SK-N-SH (cell line): ENCODE measurements at regions not wholly inside any gene's neighbourhood (a gene's known extent, or its start where the extent isn't known, plus 50 kb on each side); places are given as distances from the start of the nearest gene placed in this dataset.
A peak's percentile ranks its signal among the peaks of the same experiment; 100 is the strongest.

Experiments used
- CTCF ChIA-PET: fragments of 300-600, 350-600 bp; formaldehyde crosslinking; extraction: SDS; loops from one replicate; lab custom pipeline; 2021; lab: Yijun Ruan, JAX
- POLR2A ChIA-PET: fragments of 350-600 bp; sonication (Branson Sonifier 250); formaldehyde crosslinking; extraction: SDS; loops from one replicate; lab custom pipeline; 2020; ENCODE audit warnings: antibody characterized with exemption, inconsistent platforms; lab: Yijun Ruan, JAX
- DNase-seq: peaks from one replicate; pipeline ENCODE4 v3.0.0; 2012
- H2AFZ ChIP-seq: fragments of 200-600 bp; sonication (generic); 2 replicates; pipeline ENCODE4 v1.8.1; 2016; ENCODE audit warnings: antibody characterized with exemption, mild to moderate bottlenecking, low read depth
- H3F3A ChIP-seq: fragments of 200-600 bp; sonication (generic); replicated peaks from 2 replicates; pipeline ENCODE3; 2016; ENCODE audit warnings: antibody characterized with exemption, mild to moderate bottlenecking; ENCODE audit not compliant: insufficient read depth
- H3K27ac ChIP-seq, 2 experiments: fragments of 200-500 bp in 1 of 2; fragments of 200-600 bp in 1 of 2; sonication (Bioruptor generic) in 1 of 2; sonication (generic), shearing (Covaris generic) in 1 of 2; 2 replicates each; pipeline versions ENCODE4 v1.5.1 to v1.6.1; 2014 to 2016; ENCODE audit warnings: low read depth in 2 of 2, inconsistent platforms in 1 of 2, low read length in 1 of 2, mild to moderate bottlenecking in 1 of 2, mixed read lengths in 1 of 2
- H3K27me3 ChIP-seq: fragments of 200-600 bp; sonication (generic), shearing (Covaris generic); 2 replicates; pipeline ENCODE4 v1.6.1; 2016; ENCODE audit warnings: mixed run types; ENCODE audit not compliant: insufficient read depth
- H3K36me3 ChIP-seq, 2 experiments: fragments of 200-500 bp in 1 of 2; fragments of 200-600 bp in 1 of 2; sonication (Bioruptor generic) in 1 of 2; sonication (generic) in 1 of 2; replicated peaks in 1 of 2; 2 replicates each; pipeline versions ENCODE3 to v1.5.1; 2014 to 2016; ENCODE audit warnings: low read length in 1 of 2, mild to moderate bottlenecking in 1 of 2; ENCODE audit not compliant: insufficient read depth in 2 of 2, control insufficient read depth in 1 of 2
- H3K4me1 ChIP-seq, 2 experiments: fragments of 200-500 bp in 1 of 2; fragments of 200-600 bp in 1 of 2; sonication (Bioruptor generic) in 1 of 2; sonication (generic), shearing (Covaris generic) in 1 of 2; 2 replicates each; pipeline versions ENCODE4 v1.5.1 to v1.6.1; 2014 to 2016; ENCODE audit warnings: low read depth in 1 of 2, low read length in 1 of 2, mixed run types in 1 of 2; ENCODE audit not compliant: insufficient read depth in 2 of 2, control insufficient read depth in 1 of 2
- H3K4me2 ChIP-seq: fragments of 200-600 bp; sonication (generic), shearing (Covaris generic); 2 replicates; pipeline ENCODE4 v1.6.1; 2017; ENCODE audit warnings: mixed run types
- H3K4me3 ChIP-seq, 2 experiments: fragments of 200-500 bp in 1 of 2; fragments of 200-600 bp in 1 of 2; sonication (Bioruptor generic) in 1 of 2; sonication (generic), shearing (Covaris generic) in 1 of 2; 2 replicates each; pipeline versions ENCODE4 v1.5.1 to v1.8.1; 2014 to 2016; ENCODE audit warnings: low read depth in 2 of 2, inconsistent platforms in 1 of 2, low read length in 1 of 2, mild to moderate bottlenecking in 1 of 2, mixed read lengths in 1 of 2, moderate library complexity in 1 of 2
- H3K79me2 ChIP-seq: fragments of 200-600 bp; sonication (generic); 2 replicates; pipeline ENCODE4 v1.8.1; 2017; ENCODE audit warnings: mild to moderate bottlenecking; ENCODE audit not compliant: insufficient read depth
- H3K9ac ChIP-seq: fragments of 200-600 bp; sonication (generic); 2 replicates; pipeline ENCODE4 v1.6.1; 2017; ENCODE audit warnings: mixed run types
- H3K9me2 ChIP-seq: fragments of 200-600 bp; sonication (generic); 2 replicates; pipeline ENCODE4 v1.6.1; 2017; ENCODE audit warnings: mixed run types
- H3K9me3 ChIP-seq: fragments of 200-600 bp; sonication (generic); 2 replicates; pipeline ENCODE4 v1.6.1; 2017; ENCODE audit warnings: mixed run types, mild to moderate bottlenecking, moderate library complexity
- H4K20me1 ChIP-seq: fragments of 200-600 bp; sonication (generic); 2 replicates; pipeline ENCODE4 v1.6.1; 2017; ENCODE audit warnings: mild to moderate bottlenecking, mixed run types; ENCODE audit not compliant: insufficient read depth
- CHD2 ChIP-seq: fragments of 150-350 bp; IDR thresholded peaks from 2 replicates; pipeline ENCODE4 v1.6.1; 2018; ENCODE audit warnings: low read length; ENCODE audit not compliant: partially characterized antibody
- EZH2phosphoT487 ChIP-seq: fragments of 200-600 bp; sonication (generic); IDR thresholded peaks from 2 replicates; pipeline ENCODE4 v1.6.1; 2017; ENCODE audit warnings: low read depth, mixed run types, mild to moderate bottlenecking, antibody characterized with exemption, moderate library complexity, borderline replicate concordance
- FOSL2 ChIP-seq: IDR thresholded peaks from 2 replicates; pipeline ENCODE4 v1.4.0; 2012; ENCODE audit warnings: low read depth, mild to moderate bottlenecking, moderate library complexity, borderline replicate concordance
- FOXJ3 ChIP-seq: sonication (generic); formaldehyde crosslinking; IDR thresholded peaks from 2 replicates; pipeline ENCODE4 v1.5.1; 2020; ENCODE audit warnings: mild to moderate bottlenecking, missing genetic modification reagents
- FOXM1 ChIP-seq: IDR thresholded peaks from 2 replicates; pipeline ENCODE4 v1.4.0; 2012; ENCODE audit warnings: low read depth, mild to moderate bottlenecking
- GABPA ChIP-seq: IDR thresholded peaks from 2 replicates; pipeline ENCODE4 v1.4.0; 2012; ENCODE audit warnings: low read depth, mild to moderate bottlenecking
- GATA2 ChIP-seq: sonication (generic); formaldehyde crosslinking; IDR thresholded peaks from 2 replicates; pipeline ENCODE4 v1.5.0; 2020; ENCODE audit warnings: mild to moderate bottlenecking, missing genetic modification reagents
- MEF2A ChIP-seq: IDR thresholded peaks from 2 replicates; pipeline ENCODE4 v1.4.0; 2012; ENCODE audit warnings: low read depth, borderline replicate concordance
- MXI1 ChIP-seq: IDR thresholded peaks from 2 replicates; pipeline ENCODE4 v1.6.1; 2012; ENCODE audit warnings: mild to moderate bottlenecking, low read depth, low read length, improper control_type of control experiment
- RAD21 ChIP-seq: IDR thresholded peaks from 2 replicates; pipeline ENCODE4 v1.6.1; 2012; ENCODE audit warnings: mild to moderate bottlenecking, low read length
- RFX5 ChIP-seq: IDR thresholded peaks from 2 replicates; pipeline ENCODE4 v1.6.1; 2012; ENCODE audit warnings: mild to moderate bottlenecking, improper control_type of control experiment, low read length
- TEAD4 ChIP-seq: IDR thresholded peaks from 2 replicates; pipeline ENCODE4 v1.4.0; 2012; ENCODE audit warnings: mild to moderate bottlenecking, borderline replicate concordance; ENCODE audit not compliant: insufficient read depth
- WGBS: methylation state at CpG from one replicate; pipeline ENCODE4 v1.1.6; 2017; ENCODE audit warnings: low lambda C conversion rate; 5-methylcytosine and 5-hydroxymethylcytosine counted together
- TF ChIP-seq, protein P1 (sequence below): IDR thresholded peaks from 2 replicates; pipeline ENCODE4; 2012
- TF ChIP-seq, protein P2 (sequence below): fragments of 200-600 bp; sonication (generic); IDR thresholded peaks from 2 replicates; pipeline ENCODE4 v1.6.1; 2017; ENCODE audit warnings: antibody characterized with exemption, mild to moderate bottlenecking, moderate library complexity
- TF ChIP-seq, protein P3 (sequence below): IDR thresholded peaks from 2 replicates; pipeline ENCODE4 v1.6.1; 2012; ENCODE audit warnings: mild to moderate bottlenecking, low read depth, low read length, moderate library complexity
- TF ChIP-seq, protein P4 (sequence below): fragments of 150-350 bp; IDR thresholded peaks from 2 replicates; pipeline ENCODE4 v1.6.1; 2016; ENCODE audit warnings: mild to moderate bottlenecking, low read depth, low read length
- TF ChIP-seq, protein P5 (sequence below): IDR thresholded peaks from 2 replicates; pipeline ENCODE4 v1.4.0; 2012; ENCODE audit warnings: low read depth
- TF ChIP-seq, protein P6 (sequence below): IDR thresholded peaks from 2 replicates; pipeline ENCODE4 v1.4.0; 2012; ENCODE audit warnings: low read depth, borderline replicate concordance

DNA sequence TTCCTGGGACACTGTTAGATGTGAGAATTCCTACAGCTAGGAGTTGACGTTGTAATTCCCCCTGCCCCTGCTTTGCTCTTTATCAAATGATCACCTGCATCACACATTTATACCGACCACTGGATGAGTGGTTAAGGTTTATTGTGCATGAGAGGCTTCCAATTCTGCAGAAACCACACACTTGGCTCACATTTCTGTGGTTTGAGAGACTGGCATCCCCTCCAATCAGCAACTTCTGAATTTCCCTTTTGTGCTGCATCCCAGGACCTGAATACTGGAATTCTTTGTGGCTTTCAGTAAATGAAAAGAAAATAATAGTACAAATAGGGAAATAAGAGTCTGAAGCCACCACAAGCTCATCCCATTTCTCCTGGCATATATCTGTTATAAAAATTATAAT lies 628.7 kb upstream of the PIK3C3 start:
- H3K9me2 ChIP-seq, result no peaks in the 10 kb centered on the region
- 48% methylated on average over 2 of the region's 2 CpGs for WGBS
- no peaks in the 10 kb centered on the region for H3K79me2 ChIP-seq
- no peak overlapping the region for H3K27ac ChIP-seq
- no peak for DNase-seq
- H2AFZ ChIP-seq, result no peak overlapping the region
- H3K4me1 ChIP-seq, result peaks cover 0 to 2% of the 10 kb centered on the region in 2 experiments; a peak in 1 of 4 replicates
- H3K9ac ChIP-seq, result no peak overlapping the region
- H3K9me3 ChIP-seq, result no peaks in the 10 kb centered on the region
- H3F3A ChIP-seq, result peaks cover 7% of the 10 kb centered on the region
- H3K36me3 ChIP-seq, result no peaks in the 10 kb centered on the region
- H3K4me3 ChIP-seq, result no peak overlapping the region
- POLR2A ChIA-PET, result no interaction called here
- CTCF ChIA-PET, result no interaction called here
- H4K20me1 ChIP-seq, result no peaks in the 10 kb centered on the region
- no peaks in the 10 kb centered on the region for H3K27me3 ChIP-seq
- no peak overlapping the region for H3K4me2 ChIP-seq
- no peak for TF ChIP-seq MXI1
- TF ChIP-seq, protein P1, sequence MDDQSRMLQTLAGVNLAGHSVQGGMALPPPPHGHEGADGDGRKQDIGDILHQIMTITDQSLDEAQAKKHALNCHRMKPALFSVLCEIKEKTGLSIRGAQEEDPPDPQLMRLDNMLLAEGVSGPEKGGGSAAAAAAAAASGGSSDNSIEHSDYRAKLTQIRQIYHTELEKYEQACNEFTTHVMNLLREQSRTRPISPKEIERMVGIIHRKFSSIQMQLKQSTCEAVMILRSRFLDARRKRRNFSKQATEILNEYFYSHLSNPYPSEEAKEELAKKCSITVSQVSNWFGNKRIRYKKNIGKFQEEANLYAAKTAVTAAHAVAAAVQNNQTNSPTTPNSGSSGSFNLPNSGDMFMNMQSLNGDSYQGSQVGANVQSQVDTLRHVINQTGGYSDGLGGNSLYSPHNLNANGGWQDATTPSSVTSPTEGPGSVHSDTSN, result peak; percentile 57

DNA sequence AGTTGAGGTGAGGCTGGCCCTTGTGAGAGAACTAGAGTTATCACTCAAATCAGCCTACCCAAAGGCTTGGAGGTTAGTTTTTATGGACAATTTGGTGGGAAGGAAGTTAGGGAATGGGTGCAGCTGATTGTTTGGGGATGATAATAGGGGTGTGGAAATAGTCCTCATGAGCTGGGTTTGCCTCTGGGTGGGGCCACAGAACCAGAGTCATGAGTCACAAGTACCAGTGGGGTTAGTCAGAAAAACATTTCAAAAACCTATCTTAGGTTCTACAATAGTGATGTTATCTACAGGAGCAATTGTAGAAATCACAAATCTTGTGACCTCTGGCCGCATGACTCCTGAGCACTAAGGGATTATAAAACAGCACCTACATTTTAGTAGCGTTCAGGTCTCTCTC lies 630.1 kb upstream of the PIK3C3 start:
- Histone ChIP-seq H3K9me2 (no peaks in the 10 kb centered on the region), H3F3A (peaks cover 7% of the 10 kb centered on the region), H3K79me2 (no peaks in the 10 kb centered on the region), H3K27ac (no peak overlapping the region), H3K36me3 (no peaks in the 10 kb centered on the region), H3K9ac (no peak overlapping the region), H3K4me2 (no peak overlapping the region), H3K4me3 (no peak overlapping the region), H3K4me1 (peaks cover 0 to 2% of the 10 kb centered on the region in 2 experiments; a peak in 1 of 4 replicates), H3K27me3 (no peaks in the 10 kb centered on the region), H3K9me3 (no peaks in the 10 kb centered on the region), H4K20me1 (no peaks in the 10 kb centered on the region), H2AFZ (no peak overlapping the region)
- TF ChIP-seq, protein P2, sequence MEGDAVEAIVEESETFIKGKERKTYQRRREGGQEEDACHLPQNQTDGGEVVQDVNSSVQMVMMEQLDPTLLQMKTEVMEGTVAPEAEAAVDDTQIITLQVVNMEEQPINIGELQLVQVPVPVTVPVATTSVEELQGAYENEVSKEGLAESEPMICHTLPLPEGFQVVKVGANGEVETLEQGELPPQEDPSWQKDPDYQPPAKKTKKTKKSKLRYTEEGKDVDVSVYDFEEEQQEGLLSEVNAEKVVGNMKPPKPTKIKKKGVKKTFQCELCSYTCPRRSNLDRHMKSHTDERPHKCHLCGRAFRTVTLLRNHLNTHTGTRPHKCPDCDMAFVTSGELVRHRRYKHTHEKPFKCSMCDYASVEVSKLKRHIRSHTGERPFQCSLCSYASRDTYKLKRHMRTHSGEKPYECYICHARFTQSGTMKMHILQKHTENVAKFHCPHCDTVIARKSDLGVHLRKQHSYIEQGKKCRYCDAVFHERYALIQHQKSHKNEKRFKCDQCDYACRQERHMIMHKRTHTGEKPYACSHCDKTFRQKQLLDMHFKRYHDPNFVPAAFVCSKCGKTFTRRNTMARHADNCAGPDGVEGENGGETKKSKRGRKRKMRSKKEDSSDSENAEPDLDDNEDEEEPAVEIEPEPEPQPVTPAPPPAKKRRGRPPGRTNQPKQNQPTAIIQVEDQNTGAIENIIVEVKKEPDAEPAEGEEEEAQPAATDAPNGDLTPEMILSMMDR, result no peak
- TF ChIP-seq RFX5 (no peak), CHD2 (no peak), EZH2phosphoT487 (no peak), FOXM1 (no peak), FOXJ3 (CRISPR knock-in tag) (no peak), MXI1 (no peak), GATA2 (CRISPR knock-in tag) (no peak), FOSL2 (no peak), TEAD4 (no peak), GABPA (no peak), MEF2A (no peak), RAD21 (no peak)
- TF ChIP-seq, protein P3, sequence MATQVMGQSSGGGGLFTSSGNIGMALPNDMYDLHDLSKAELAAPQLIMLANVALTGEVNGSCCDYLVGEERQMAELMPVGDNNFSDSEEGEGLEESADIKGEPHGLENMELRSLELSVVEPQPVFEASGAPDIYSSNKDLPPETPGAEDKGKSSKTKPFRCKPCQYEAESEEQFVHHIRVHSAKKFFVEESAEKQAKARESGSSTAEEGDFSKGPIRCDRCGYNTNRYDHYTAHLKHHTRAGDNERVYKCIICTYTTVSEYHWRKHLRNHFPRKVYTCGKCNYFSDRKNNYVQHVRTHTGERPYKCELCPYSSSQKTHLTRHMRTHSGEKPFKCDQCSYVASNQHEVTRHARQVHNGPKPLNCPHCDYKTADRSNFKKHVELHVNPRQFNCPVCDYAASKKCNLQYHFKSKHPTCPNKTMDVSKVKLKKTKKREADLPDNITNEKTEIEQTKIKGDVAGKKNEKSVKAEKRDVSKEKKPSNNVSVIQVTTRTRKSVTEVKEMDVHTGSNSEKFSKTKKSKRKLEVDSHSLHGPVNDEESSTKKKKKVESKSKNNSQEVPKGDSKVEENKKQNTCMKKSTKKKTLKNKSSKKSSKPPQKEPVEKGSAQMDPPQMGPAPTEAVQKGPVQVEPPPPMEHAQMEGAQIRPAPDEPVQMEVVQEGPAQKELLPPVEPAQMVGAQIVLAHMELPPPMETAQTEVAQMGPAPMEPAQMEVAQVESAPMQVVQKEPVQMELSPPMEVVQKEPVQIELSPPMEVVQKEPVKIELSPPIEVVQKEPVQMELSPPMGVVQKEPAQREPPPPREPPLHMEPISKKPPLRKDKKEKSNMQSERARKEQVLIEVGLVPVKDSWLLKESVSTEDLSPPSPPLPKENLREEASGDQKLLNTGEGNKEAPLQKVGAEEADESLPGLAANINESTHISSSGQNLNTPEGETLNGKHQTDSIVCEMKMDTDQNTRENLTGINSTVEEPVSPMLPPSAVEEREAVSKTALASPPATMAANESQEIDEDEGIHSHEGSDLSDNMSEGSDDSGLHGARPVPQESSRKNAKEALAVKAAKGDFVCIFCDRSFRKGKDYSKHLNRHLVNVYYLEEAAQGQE, result no peak
- TF ChIP-seq, protein P4, sequence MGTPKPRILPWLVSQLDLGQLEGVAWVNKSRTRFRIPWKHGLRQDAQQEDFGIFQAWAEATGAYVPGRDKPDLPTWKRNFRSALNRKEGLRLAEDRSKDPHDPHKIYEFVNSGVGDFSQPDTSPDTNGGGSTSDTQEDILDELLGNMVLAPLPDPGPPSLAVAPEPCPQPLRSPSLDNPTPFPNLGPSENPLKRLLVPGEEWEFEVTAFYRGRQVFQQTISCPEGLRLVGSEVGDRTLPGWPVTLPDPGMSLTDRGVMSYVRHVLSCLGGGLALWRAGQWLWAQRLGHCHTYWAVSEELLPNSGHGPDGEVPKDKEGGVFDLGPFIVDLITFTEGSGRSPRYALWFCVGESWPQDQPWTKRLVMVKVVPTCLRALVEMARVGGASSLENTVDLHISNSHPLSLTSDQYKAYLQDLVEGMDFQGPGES, result no peak
- TF ChIP-seq, protein P5, sequence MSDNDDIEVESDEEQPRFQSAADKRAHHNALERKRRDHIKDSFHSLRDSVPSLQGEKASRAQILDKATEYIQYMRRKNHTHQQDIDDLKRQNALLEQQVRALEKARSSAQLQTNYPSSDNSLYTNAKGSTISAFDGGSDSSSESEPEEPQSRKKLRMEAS, result no peak
- TF ChIP-seq, protein P1, result no peak
- TF ChIP-seq, protein P6, sequence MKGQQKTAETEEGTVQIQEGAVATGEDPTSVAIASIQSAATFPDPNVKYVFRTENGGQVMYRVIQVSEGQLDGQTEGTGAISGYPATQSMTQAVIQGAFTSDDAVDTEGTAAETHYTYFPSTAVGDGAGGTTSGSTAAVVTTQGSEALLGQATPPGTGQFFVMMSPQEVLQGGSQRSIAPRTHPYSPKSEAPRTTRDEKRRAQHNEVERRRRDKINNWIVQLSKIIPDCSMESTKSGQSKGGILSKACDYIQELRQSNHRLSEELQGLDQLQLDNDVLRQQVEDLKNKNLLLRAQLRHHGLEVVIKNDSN, result no peak
- ChIA-PET POLR2A (no interaction called here), CTCF (no interaction called here)
- 59% methylated on average over 2 of the region's 2 CpGs for WGBS
- DNase-seq, result no peak
